AG09319 (cell line): ENCODE measurements at regions not wholly inside any gene's neighbourhood (a gene's known extent, or its start where the extent isn't known, plus 50 kb on each side); places are given as distances from the start of the nearest gene placed in this dataset.

ENCODE experiments used
- DNase-seq: peaks from one replicate; pipeline ENCODE4 v3.0.0-alpha.2; 2010; ENCODE audit warnings: low read depth; ENCODE audit errors: extremely low read depth
- TF ChIP-seq, protein P1 (sequence below): IDR thresholded peaks from 2 replicates; pipeline ENCODE4 v1.5.1; 2011; ENCODE audit warnings: low read depth, mild to moderate bottlenecking, inconsistent platforms, low read length, moderate library complexity

DNA sequence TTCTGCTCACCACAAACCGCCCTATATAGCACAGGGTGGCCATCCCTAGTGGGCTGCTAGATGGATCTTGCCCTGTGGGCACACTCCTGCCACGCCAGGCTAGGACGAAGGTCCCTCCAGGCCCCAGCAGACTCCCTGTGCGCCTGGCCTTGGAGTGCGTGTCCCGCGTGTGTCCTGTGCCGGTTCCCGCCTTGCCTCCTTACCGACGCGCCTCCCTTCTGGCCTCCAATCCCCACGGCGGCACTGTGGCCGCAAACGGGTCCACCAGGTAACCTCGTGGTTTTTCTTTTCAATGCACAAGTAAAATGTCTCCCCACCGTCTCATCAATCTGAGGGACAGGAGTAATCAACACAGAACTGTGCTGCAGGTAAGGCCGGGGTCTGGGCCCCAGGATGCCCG lies 133.8 kb upstream of the PHACTR3 start:
- TF ChIP-seq, protein P1, sequence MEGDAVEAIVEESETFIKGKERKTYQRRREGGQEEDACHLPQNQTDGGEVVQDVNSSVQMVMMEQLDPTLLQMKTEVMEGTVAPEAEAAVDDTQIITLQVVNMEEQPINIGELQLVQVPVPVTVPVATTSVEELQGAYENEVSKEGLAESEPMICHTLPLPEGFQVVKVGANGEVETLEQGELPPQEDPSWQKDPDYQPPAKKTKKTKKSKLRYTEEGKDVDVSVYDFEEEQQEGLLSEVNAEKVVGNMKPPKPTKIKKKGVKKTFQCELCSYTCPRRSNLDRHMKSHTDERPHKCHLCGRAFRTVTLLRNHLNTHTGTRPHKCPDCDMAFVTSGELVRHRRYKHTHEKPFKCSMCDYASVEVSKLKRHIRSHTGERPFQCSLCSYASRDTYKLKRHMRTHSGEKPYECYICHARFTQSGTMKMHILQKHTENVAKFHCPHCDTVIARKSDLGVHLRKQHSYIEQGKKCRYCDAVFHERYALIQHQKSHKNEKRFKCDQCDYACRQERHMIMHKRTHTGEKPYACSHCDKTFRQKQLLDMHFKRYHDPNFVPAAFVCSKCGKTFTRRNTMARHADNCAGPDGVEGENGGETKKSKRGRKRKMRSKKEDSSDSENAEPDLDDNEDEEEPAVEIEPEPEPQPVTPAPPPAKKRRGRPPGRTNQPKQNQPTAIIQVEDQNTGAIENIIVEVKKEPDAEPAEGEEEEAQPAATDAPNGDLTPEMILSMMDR, result no peak
- DNase-seq, result no peak

DNA sequence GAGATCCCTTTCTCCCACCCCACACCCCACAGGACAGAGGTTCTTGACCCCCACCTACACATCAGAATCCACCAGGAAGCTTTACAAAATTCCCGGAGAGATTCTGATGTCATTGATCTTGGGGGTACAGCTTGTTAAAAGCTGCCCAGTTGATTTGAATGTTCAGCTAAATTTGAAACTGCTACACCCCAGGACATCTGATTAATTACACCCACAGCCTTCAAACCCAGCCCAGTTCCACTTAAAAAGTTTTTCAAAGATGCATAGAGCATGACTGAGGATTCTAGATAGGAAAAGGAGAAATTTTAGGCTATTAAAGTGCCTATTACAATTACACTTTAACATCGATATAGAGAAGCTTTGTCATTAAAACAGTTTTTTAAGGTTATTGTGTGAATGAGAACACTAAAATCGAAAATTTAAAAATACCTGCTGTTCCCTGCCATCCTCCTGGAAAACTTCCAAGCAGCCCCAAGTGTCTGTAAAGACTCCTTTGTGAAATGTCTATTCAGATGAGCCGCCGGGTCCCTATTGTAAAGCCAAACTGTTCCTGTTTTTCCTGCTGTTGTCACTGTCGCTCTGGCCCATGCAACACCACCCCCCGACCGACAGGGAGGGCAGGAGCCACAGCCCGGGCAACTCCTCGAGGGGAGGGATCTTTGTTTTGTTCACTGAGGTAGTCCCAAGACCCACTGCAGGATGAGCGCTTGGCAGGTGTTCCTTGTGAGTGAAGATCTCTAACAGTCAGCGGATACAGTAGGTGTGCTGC lies 132.5 kb upstream of the PHACTR3 start:
- no peak for DNase-seq
- TF ChIP-seq, protein P1, result no peak

DNA sequence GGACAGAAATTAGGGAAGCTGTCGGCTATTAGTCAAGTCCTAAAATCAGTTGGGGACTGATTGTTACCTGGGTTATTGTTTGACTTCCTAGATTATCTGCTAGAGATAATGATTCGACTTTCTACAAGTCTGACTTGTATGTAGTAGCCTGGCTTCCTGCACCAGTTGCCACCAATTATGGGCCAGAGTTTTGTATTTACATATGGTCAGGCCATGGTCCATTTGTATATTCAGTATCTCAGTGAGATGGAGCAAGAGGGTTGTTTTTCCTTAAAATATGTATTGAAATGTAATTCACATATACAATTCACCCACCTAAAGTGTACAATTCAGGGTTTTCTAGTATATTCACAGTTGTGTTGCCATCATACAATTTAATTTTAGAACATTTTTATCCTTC lies 130.6 kb upstream of the PHACTR3 start:
- DNase-seq, result no peak
- TF ChIP-seq, protein P1, result no peak

- TF ChIP-seq, protein P1, result no peak
- no peak for DNase-seq
Measured at GRCh38 chr20:59481067-59481466, 123.3 kb upstream of the PHACTR3 start.

GRCh38 chr20:59481477-59482018 lies 122.8 kb upstream of the PHACTR3 start:
- no peak for DNase-seq
- TF ChIP-seq, protein P1, result no peak

- no peak for DNase-seq
- TF ChIP-seq, protein P1, result no peak
Measured at GRCh38 chr20:59482351-59483187, 121.8 kb upstream of the PHACTR3 start.

GRCh38 chr20:59483481-59483880 lies 120.9 kb upstream of the PHACTR3 start:
- no peak for DNase-seq
- TF ChIP-seq, protein P1, result no peak
